IMR-90 (cell line): ENCODE measurements at regions not wholly inside any gene's neighbourhood (a gene's known extent, or its start where the extent isn't known, plus 50 kb on each side); places are given as distances from the start of the nearest gene placed in this dataset.
"Not testable (repeated sequence)": the region's sequence is repeated elsewhere in the genome, so short reads cannot be mapped to it uniquely, and the experiment has no call there.

ENCODE experiments used
- POLR2A ChIP-seq: IDR thresholded peaks from 2 replicates; pipeline ENCODE4 v1.6.1; 2012; ENCODE audit warnings: mild to moderate bottlenecking, low read depth, low read length
- TF ChIP-seq, protein P1 (sequence below): conservative IDR thresholded peaks from 2 replicates; pipeline ENCODE4 v1.5.1; 2012; ENCODE audit warnings: mild to moderate bottlenecking, low read depth, low read length, improper control_type of control experiment

DNA sequence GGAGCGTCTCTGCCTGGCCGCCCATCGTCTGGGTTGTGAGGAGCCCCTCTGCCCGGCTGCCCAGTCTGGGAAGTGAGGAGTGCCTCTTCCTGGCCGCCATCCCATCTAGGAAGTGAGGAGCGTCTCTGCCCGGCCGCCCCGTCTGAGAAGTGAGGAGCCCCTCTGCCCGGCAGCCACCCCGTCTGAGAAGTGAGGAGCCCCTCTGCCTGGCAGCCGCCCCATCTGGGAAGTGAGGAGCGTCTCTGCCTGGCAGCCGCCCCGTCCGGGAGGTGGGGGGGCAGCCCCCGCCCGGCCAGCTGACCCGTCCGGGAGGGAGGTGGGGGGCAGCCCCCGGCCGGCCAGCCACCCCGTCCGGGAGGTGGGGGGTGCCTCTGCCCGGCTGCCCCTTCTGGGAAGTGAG is 108.5 kb downstream of the SOX14 start:
- not testable (repeated sequence) for TF ChIP-seq POLR2A
- TF ChIP-seq, protein P1, sequence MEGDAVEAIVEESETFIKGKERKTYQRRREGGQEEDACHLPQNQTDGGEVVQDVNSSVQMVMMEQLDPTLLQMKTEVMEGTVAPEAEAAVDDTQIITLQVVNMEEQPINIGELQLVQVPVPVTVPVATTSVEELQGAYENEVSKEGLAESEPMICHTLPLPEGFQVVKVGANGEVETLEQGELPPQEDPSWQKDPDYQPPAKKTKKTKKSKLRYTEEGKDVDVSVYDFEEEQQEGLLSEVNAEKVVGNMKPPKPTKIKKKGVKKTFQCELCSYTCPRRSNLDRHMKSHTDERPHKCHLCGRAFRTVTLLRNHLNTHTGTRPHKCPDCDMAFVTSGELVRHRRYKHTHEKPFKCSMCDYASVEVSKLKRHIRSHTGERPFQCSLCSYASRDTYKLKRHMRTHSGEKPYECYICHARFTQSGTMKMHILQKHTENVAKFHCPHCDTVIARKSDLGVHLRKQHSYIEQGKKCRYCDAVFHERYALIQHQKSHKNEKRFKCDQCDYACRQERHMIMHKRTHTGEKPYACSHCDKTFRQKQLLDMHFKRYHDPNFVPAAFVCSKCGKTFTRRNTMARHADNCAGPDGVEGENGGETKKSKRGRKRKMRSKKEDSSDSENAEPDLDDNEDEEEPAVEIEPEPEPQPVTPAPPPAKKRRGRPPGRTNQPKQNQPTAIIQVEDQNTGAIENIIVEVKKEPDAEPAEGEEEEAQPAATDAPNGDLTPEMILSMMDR, result not testable (repeated sequence)
